Omental fat pad (tissue), 3 donors: ENCODE measurements at regions not wholly inside any gene's neighbourhood (a gene's known extent, or its start where the extent isn't known, plus 50 kb on each side); places are given as distances from the start of the nearest gene placed in this dataset.

ENCODE experiments used
- ATAC-seq: fragments of 150-250 bp; one replicate; pipeline ENCODE4 v1.9.1; 2016; ENCODE audit warnings: mild to moderate bottlenecking, moderate library complexity; ENCODE audit not compliant: low FRiP score
- DNase-seq: peaks from one replicate; pipeline ENCODE4 v3.0.0-alpha.2; 2019; ENCODE audit warnings: low spot score
- CTCF ChIP-seq, 3 donors: fragments of 450-650 bp; IDR thresholded peaks; one replicate each; pipeline ENCODE4 v1.5.1; 2016 to 2017; ENCODE audit warnings: antibody characterized with exemption in 3 of 3, mild to moderate bottlenecking in 3 of 3, moderate library complexity in 2 of 3

DNA sequence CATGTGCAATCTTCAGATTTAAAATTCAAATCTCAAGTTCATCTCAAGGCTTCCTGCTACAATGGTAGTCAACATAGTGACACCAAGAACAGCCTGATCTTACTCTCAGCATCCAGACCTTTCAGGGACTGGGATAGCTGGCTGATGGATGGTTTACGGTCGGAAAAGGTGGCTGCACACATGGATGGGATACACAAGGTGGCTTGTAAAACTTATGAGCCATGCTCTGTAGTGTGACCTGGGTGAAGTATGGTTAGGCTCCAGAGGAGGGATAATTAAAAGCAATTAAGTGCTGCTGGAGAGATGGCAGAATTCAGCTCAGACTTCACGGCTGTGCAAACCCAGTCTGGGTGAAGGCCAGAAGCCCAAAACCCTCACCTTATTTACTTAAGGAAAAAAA is 379.5 kb downstream of the NFIB start:
- no peak for TF ChIP-seq CTCF (IDR thresholded peaks at IDR 0.05)
- no peak for DNase-seq
- ATAC-seq, result no peak

DNA sequence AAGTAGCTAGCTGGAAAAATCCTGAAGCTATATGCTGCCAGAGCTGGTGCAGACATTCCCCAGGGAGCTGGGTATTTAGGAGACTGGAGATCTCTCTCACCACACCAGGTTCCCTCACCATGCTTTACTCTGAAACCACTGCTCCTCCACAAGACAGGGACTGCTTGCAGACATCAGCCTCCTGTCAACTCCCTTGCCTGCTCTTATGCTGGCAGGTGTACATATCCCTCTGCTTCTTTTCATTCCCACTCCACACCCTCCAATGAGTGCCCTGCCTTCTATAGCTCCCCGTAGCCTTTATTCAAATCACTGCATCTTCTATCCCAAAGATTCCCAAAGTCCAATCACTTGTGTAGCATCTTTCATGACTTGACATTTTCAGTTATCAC is 380.7 kb downstream of the NFIB start:
- no peak for TF ChIP-seq CTCF (IDR thresholded peaks at IDR 0.05)
- no peak for ATAC-seq
- DNase-seq, result no peak

DNA sequence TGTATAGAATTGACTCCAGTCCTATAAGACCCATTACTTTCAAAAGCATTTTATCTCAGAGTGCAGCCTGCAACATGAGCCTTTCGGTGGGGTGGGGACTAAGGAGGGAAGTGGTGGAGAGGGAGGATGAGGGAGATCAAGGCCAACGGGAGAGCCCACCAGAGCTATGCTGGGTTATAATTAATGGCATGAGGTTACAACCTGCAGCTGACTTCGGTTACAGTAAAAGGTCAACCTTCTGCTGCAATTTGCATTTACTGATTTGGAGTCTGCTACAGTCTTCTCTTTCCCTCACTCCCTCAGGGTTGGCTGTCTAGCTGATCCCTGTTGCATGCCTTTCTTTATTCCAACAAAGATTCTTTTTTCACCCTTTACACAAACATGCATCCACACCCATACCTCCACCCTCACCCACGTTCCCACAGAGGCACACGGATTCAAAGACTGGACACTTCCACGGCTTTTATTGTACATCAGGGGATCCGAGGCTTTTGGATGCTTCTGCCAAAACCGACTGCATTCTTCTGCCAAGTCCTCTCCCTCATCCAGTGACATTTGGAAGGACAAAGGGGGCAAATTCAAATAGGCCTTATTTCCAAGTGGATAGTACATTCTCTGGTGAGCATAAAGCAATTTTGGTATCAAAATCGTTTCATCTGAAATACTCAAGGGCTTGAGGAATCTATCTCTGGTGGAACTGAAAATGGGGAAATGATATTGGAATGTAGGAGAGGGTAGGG is 381.2 kb downstream of the NFIB start:
- no peak for TF ChIP-seq CTCF (IDR thresholded peaks at IDR 0.05)
- ATAC-seq (no peak), DNase-seq (no peak)

DNA sequence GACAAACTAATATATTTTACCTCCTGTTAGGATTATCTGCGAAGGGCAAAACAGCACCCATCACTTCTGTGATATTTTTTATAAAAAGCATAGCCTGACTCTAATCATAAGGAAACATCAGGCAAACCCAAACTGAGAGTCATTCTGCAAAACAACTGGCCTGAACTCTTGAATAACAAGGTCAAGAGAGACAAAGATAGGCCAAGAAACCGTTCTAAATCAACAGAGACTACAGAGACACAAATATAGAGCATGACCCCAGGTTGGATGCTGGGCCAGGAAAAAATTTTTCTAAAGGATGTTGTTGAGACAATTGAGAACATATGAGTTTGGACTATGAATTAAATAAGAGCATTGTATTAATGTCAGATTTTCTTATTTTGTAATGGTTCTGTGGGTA is 384.9 kb downstream of the NFIB start:
- TF ChIP-seq CTCF (IDR thresholded peaks at IDR 0.05), result no peak
- DNase-seq (no peak), ATAC-seq (no peak)

DNA sequence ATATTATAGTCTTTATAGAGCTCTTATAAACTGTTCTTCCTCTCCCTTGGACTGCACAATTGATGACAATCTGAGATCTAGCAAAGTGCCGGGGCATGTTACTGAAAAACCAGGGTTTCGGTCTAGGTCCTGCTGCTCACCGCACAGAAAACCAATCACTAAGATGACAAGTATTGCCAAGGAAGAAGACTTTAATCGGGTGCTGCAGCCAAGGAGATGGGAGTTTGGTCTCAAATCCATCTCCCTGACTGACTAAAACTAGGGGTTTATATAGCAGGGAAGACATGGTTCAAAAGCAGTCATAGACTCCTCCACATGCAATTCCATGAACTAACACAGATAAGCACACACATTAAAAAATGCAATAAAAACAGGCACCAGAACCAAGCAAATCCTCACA is 390.6 kb downstream of the NFIB start:
- TF ChIP-seq CTCF (IDR thresholded peaks at IDR 0.05), result no peak
- DNase-seq (no peak), ATAC-seq (no peak)

DNA sequence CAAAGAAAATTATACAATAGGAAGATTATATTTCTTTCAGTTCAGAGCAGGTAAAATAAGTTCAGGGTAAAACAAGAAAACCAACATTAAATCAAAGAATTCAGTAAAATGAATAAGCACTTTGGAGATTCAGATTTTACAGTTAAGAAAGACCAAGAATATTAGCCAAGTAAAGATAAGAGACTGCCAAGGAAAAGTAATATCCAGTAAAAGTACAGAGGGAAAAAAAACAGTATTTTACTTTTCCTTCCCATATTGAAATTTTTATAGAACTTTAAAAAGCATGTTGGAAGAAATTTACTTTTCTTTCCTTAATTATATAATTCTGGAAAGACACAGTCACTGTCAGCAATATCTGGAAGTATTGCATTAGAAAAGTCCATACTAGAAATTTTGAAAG is 393.4 kb downstream of the NFIB start:
- TF ChIP-seq CTCF (IDR thresholded peaks at IDR 0.05), result no peak
- DNase-seq, result no peak
- ATAC-seq, result no peak

DNA sequence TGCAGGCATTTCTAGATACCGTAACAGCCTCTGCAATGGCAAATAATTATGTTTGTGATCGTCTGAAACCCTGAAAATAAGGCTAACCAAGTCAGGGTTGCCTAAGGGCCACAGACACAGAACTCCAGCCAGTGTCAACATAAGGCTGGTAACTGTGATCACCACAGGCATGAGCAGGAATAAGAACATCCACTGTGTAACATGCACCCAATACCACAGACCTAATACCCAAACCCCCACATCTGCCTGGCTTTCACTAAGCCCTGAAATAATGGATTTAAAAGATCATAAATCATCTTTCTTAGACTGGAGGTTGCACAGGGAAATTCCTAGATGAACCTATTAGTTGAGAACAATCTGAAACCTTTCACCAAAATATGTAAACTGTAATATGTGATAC is 394.5 kb downstream of the NFIB start:
- no peak for TF ChIP-seq CTCF (IDR thresholded peaks at IDR 0.05)
- ATAC-seq, result no peak
- DNase-seq, result no peak
